HG03139 (cell line): ENCODE measurements at regions not wholly inside any gene's neighbourhood (a gene's known extent, or its start where the extent isn't known, plus 50 kb on each side); places are given as distances from the start of the nearest gene placed in this dataset.
A peak's percentile ranks its signal among the peaks of the same experiment; 100 is the strongest.

ENCODE experiments used
- ATAC-seq: cut with Tn5 transposase; IDR thresholded peaks from one replicate; pipeline ENCODE4 v1.9.1; 2021; ENCODE audit not compliant: unreplicated experiment

DNA sequence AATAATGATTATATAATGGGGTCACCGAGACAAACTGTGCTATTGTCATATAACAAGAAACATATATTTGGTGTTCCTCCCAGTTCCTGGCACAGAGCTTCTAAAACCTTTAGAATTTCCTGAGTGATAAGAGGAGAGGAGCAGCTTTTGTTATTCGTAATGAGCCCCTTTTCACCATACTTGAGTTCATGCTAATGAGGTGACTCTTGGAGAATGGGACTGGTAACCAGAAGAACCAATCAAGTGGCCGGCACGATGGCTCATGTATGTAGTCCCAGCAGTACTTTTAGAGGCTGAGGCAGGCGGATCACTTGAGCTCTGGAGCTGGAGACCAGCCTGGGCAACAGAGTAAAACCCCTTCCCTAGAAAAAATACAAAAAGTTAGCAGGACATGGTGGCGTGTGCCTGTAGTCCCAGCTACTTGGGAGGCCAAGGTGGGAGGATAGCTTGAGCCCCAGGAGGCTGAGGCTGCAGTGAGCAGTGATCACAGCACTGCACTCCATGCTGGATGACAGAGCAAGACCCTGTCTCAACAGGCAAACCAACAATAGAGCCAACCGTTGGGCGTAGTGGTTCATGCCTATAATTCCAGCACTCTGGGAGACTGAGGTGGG is 62.7 kb upstream of the FTH1 start:
- ATAC-seq, result no peak

GRCh38 chr11:62026739-62027370 is 59.4 kb upstream of the FTH1 start:
- ATAC-seq, result no peak

DNA sequence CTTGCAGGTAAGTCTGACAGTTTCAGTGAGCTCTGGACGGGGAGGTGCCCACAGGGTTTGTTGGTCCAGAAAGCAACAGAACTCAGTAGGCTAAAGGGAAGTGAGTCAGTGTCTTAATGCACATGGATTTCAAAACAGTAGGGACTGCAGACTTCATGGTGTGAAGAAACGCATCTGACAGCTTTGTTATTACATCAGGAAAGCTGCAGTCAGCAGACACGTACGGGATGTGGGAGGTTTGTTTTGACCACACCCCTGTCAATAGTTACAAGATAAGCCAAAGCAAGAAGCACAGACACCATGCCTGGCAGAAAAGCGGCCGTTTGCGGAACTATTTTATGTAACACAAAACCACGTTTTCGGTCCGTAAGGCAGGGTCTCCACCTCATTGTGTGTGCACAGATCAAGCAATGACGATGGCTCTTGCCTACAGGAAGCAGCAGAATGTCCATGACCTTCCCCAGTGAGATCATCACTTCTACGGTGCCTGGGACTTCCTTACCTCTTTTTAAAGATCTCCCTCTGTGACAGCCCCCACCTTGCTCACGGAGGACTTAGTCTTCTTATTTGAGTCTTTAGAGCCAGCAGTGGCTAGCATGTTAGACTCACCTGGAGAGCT is 58.2 kb upstream of the FTH1 start:
- peak; percentile 74 for ATAC-seq

DNA sequence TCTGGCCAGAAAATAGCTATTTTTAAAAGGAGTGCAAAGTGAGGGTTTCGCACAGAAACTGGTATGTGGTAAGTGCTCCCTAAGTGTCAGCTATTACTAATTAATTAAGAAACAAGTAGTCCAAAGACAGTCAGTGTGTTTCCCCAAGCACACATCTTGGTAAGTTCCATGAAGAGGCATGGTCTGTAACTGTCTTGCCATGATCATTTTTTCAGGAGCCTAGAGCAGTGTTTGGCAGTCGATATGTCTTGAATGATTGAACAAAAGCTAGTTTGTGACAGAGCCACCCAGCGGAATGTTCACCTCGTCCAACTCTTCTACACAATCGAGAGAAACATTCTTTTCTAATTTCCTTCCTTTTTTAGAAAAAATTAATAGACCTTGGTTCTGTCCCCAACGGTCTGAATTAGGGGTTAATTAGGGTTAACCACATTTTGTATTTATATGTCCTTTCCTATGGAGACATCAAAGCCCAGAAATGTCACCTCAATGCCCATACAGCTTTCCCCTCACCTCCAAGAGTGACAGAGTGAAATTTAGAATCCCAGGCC is 57.6 kb upstream of the FTH1 start:
- no peak for ATAC-seq

- no peak for ATAC-seq
Observed at GRCh38 chr11:62022211-62022610, 54.8 kb upstream of the FTH1 start.

DNA sequence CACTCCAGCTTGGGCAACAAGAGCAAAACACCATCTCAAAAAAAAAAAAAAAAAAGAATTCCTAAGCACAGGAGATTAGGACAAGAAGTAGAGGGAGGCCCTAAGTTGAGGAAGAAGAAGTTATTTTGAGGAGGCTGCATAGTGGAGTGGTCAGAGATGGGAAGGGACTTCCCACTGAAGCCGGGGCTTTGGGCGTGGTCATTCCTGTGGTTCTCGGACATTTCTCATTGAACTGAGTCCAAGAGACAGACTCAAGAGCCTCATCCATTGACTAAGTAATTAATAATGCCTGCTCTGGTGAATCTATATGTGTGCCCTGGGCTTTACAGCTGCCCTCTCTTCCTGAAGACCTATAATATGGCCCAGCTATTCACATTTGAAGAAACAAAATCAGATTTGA is 53.2 kb upstream of the FTH1 start:
- no peak for ATAC-seq

GRCh38 chr11:62018981-62019664 is 51.7 kb upstream of the FTH1 start:
- ATAC-seq, result no peak

DNA sequence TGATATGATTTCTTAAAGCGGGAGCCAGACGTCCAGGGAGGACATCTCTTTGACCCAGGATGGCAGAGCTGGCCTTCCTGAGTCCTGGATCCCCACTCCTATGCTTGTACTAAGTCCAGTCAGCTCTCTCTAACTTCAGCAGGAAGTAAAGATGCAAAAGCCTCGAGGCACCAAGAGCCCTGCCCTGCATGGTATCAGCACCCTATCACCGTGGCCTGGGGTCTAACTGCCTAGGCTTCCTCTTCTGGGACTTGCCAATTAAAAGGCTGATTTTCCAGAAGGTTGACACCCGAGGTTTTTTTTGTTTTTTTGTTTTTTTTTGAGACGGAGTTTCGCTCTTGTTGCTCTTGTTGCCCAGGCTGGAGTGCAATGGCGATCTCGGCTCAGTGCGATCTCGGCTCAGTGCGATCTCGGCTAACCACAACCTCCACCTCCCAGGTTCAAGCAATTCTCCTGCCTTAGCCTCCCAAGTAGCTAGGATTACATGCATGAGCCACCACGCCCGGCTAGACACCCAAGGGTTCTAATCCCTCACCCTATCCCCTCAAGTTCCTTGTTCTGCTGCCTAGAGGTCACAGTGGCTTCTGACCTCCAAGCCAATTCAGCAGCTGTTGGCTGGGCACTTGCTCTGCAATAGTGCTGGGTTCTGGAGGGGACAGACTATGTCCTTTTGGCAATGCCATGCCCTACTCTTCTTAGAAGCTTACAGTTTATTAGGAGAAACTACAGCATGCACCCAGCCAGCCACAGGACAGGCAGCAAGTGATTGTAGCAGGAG is 50.6 kb upstream of the FTH1 start:
- no peak for ATAC-seq
